K562 (cell line): ENCODE measurements at regions not wholly inside any gene's neighbourhood (a gene's known extent, or its start where the extent isn't known, plus 50 kb on each side); places are given as distances from the start of the nearest gene placed in this dataset.

Experiments used
- ASH1L ChIP-seq: fragments of 450-650 bp; IDR thresholded peaks from 2 replicates; pipeline ENCODE4 v1.6.1; 2018; ENCODE audit warnings: borderline replicate concordance, mild to moderate bottlenecking, low read depth; ENCODE audit not compliant: partially characterized antibody
- BRD9 ChIP-seq: fragments of 450-650 bp; IDR thresholded peaks from 2 replicates; pipeline ENCODE4 v1.6.1; 2018; ENCODE audit warnings: low read depth; ENCODE audit not compliant: partially characterized antibody
- CBX8 ChIP-seq: fragments of 200-600 bp; sonication (generic); IDR thresholded peaks from 2 replicates; pipeline ENCODE4 v1.6.1; 2012; ENCODE audit warnings: borderline replicate concordance, mixed run types, low read depth, mild to moderate bottlenecking, moderate library complexity, mixed read lengths, low read length, control low read depth, inconsistent platforms; ENCODE audit not compliant: poor library complexity, severe bottlenecking; ENCODE audit errors: extremely low read depth
- CC2D1A ChIP-seq: fragments of 450-650 bp; IDR thresholded peaks from 2 replicates; pipeline ENCODE4 v1.6.1; 2017; ENCODE audit warnings: mild to moderate bottlenecking
- CCNT2 ChIP-seq: IDR thresholded peaks from 2 replicates; pipeline ENCODE4 v1.6.1; 2011; ENCODE audit warnings: borderline replicate concordance, low read depth, mild to moderate bottlenecking, moderate library complexity, mixed read lengths, low read length; ENCODE audit not compliant: insufficient read length; ENCODE audit errors: extremely low read depth
- CUX1 ChIP-seq: fragments of 200-800 bp; sonication (Bioruptor generic); IDR thresholded peaks from 2 replicates; pipeline ENCODE4 v1.6.1; 2016; ENCODE audit warnings: missing genetic modification characterization, missing compliant biosample characterization
- EWSR1 ChIP-seq: fragments of 450-650 bp; IDR thresholded peaks from 2 replicates; pipeline ENCODE4 v1.6.1; 2018; ENCODE audit warnings: borderline replicate concordance, mild to moderate bottlenecking, low read depth, moderate library complexity; ENCODE audit not compliant: partially characterized antibody
- FOXK2 ChIP-seq, 2 experiments: fragments of 450-650 bp; IDR thresholded peaks in 1 of 2; conservative IDR thresholded peaks in 1 of 2; 2 replicates each; pipeline ENCODE4 v1.6.1; 2016; ENCODE audit warnings: low read depth in 2 of 2, mild to moderate bottlenecking in 1 of 2
- HSF4 ChIP-seq: fragments of 250-450 bp; sonication (Bioruptor Pico); IDR thresholded peaks from 2 replicates; pipeline ENCODE4 v2.1.2; 2022; ENCODE audit warnings: mild to moderate bottlenecking, moderate library complexity, borderline replicate concordance
- KLF16 ChIP-seq: IDR thresholded peaks from 2 replicates; pipeline ENCODE4 v1.6.1; 2016; ENCODE audit warnings: antibody characterized with exemption
- MAFG ChIP-seq: fragments of 450-650 bp; conservative IDR thresholded peaks from 2 replicates; pipeline ENCODE4 v1.6.1; 2016; ENCODE audit warnings: missing genetic modification characterization, missing compliant biosample characterization
- MCM7 ChIP-seq, 2 experiments: fragments of 450-650 bp; IDR thresholded peaks; 2 replicates each; pipeline ENCODE4 v1.6.1; 2016 to 2018
- NCOR1 ChIP-seq: fragments of 450-650 bp; IDR thresholded peaks from 2 replicates; pipeline ENCODE4 v1.6.1; 2016; ENCODE audit warnings: mild to moderate bottlenecking, moderate library complexity
- TEAD4 ChIP-seq, 2 experiments: sonication (generic) in 1 of 2; formaldehyde crosslinking in 1 of 2; IDR thresholded peaks; 2 replicates each; pipeline versions ENCODE4 v1.6.1 to v1.8.0; 2012 to 2022; ENCODE audit warnings: borderline replicate concordance in 1 of 2, inconsistent platforms in 1 of 2, low read length in 1 of 2, mild to moderate bottlenecking in 1 of 2, missing genetic modification reagents in 1 of 2
- TRIM24 ChIP-seq, 2 experiments: fragments of 450-650 bp; IDR thresholded peaks; 2 replicates each; pipeline ENCODE4 v1.6.1; 2016
- U2AF2 ChIP-seq: fragments of 200-400 bp; formaldehyde crosslinking; optimal IDR thresholded peaks from 2 replicates; pipeline ENCODE3; 2017; ENCODE audit warnings: low read depth, mild to moderate bottlenecking, low read length
- TF ChIP-seq, protein P1 (sequence below): fragments of 450-650 bp; IDR thresholded peaks from 2 replicates; pipeline ENCODE4 v1.6.1; 2016
- TF ChIP-seq, protein P2 (sequence below): fragments of 250-450 bp; sonication (Bioruptor Pico); IDR thresholded peaks from 2 replicates; pipeline ENCODE4 v1.9.0; 2021; ENCODE audit warnings: mild to moderate bottlenecking
- TF ChIP-seq, protein P3 (sequence below): fragments of 450-650 bp; IDR thresholded peaks from 2 replicates; pipeline ENCODE4 v1.6.1; 2018; ENCODE audit warnings: mild to moderate bottlenecking, low read depth; ENCODE audit not compliant: partially characterized antibody

DNA sequence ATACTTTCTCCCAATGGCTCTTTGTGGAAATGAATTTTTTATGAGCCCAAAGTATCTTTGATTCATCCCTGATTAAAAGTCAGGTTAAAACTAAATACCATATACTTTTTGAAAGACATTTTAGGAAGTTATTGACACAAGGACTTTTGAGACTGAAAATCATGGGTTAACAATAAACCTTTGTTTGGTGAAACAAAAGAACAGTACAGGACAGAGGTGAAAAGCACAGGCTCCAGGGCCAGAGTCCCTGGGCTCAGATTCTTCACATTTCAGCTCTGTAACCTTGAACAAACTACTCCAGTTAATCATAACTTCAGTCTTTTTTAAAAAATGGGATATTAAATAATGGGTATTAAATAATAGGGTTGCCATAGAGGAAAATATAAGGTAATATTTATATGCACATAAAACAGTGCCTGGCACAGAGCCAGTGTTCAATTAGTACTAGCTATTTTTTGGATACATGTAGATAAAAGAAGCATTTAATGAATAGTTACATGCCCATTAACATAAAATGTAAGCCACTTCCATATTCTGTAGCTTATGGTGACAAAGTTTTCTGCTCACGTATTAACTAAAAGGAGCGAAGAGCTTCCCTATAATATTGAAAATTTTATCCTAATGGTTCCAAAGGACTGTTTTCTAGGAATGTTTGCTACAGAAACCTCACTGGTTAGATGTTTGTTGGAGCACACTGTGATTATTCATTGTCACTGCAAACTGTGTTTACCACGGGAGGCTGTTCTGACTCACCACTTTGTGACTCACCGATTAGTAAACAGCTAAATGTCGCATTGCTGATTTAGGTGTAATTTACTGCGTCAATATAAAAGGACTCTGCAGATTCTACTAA, 255.4 kb downstream of the DAD1 start (continued):
- TF ChIP-seq CUX1 (CRISPR knock-in tag) (no peak), BRD9 (peak; percentile 35), CBX8 (no peak), MCM7 (IDR thresholded peaks at IDR 0.05) (no peak), MAFG (tag) (0 out of 2 replicates have a peak, but pooled peaks have one; percentile 21), EWSR1 (no peak), TEAD4 (IDR thresholded peaks at IDR 0.05; ENCODE audit: low read length) (no peak), TEAD4 (CRISPR knock-in tag; IDR thresholded peaks at IDR 0.05; ENCODE audit: borderline replicate concordance) (no peak), NCOR1 (no peak), CC2D1A (no peak), ASH1L (no peak), FOXK2 (conservative IDR thresholded peaks at IDR 0.05 in 1 of 2, IDR thresholded peaks at IDR 0.05 in 1 of 2; ENCODE audit: low read depth in 2 of 2) (peak; percentile 85 to 86), CCNT2 (no peak), KLF16 (no peak), U2AF2 (no peak), TRIM24 (IDR thresholded peaks at IDR 0.05) (no peak), HSF4 (CRISPR knock-in tag) (no peak)
- TF ChIP-seq, protein P1, sequence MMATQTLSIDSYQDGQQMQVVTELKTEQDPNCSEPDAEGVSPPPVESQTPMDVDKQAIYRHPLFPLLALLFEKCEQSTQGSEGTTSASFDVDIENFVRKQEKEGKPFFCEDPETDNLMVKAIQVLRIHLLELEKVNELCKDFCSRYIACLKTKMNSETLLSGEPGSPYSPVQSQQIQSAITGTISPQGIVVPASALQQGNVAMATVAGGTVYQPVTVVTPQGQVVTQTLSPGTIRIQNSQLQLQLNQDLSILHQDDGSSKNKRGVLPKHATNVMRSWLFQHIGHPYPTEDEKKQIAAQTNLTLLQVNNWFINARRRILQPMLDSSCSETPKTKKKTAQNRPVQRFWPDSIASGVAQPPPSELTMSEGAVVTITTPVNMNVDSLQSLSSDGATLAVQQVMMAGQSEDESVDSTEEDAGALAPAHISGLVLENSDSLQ = peak; percentile 88
- TF ChIP-seq, protein P2, sequence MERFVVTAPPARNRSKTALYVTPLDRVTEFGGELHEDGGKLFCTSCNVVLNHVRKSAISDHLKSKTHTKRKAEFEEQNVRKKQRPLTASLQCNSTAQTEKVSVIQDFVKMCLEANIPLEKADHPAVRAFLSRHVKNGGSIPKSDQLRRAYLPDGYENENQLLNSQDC (CRISPR knock-in tag) = no peak
- TF ChIP-seq, protein P3, sequence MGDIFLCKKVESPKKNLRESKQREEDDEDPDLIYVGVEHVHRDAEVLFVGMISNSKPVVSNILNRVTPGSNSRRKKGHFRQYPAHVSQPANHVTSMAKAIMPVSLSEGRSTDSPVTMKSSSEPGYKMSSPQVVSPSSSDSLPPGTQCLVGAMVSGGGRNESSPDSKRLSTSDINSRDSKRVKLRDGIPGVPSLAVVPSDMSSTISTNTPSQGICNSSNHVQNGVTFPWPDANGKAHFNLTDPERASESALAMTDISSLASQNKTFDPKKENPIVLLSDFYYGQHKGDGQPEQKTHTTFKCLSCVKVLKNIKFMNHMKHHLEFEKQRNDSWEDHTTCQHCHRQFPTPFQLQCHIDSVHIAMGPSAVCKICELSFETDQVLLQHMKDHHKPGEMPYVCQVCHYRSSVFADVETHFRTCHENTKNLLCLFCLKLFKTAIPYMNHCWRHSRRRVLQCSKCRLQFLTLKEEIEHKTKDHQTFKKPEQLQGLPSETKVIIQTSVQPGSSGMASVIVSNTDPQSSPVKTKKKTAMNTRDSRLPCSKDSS = no peak
